ENCODE measurements at regions not wholly inside any gene's neighbourhood (a gene's known extent, or its start where the extent isn't known, plus 50 kb on each side); places are given as distances from the start of the nearest gene placed in this dataset.

DNA sequence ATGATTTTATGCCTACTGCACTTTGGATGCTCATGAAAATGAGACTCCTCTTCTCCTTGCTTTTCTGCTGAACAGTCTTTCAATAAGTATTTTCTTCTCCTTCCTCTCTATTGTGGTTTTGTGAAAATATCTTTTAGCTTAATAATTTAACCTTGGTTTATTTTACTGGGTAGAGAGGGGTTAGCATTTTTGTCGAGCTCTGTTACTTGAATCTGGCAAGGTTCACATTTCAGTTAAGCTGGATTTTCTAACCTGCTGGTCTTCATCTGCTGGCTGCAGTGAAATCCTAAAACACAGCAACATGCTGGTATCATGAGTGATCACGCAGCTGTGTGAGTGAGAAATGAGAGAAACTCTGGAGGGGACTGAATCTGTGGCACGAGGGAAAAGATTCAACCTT, 222.7 kb upstream of the NOX3 start:
- no peak overlapping the region for H3K4me3 ChIP-seq (ENCODE audit: low read depth, low read length)
- no peak for DNase-seq (ENCODE audit: low read depth)
- TF ChIP-seq, protein P1, sequence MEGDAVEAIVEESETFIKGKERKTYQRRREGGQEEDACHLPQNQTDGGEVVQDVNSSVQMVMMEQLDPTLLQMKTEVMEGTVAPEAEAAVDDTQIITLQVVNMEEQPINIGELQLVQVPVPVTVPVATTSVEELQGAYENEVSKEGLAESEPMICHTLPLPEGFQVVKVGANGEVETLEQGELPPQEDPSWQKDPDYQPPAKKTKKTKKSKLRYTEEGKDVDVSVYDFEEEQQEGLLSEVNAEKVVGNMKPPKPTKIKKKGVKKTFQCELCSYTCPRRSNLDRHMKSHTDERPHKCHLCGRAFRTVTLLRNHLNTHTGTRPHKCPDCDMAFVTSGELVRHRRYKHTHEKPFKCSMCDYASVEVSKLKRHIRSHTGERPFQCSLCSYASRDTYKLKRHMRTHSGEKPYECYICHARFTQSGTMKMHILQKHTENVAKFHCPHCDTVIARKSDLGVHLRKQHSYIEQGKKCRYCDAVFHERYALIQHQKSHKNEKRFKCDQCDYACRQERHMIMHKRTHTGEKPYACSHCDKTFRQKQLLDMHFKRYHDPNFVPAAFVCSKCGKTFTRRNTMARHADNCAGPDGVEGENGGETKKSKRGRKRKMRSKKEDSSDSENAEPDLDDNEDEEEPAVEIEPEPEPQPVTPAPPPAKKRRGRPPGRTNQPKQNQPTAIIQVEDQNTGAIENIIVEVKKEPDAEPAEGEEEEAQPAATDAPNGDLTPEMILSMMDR (IDR thresholded peaks at IDR 0.05; ENCODE audit: insufficient read depth, low read depth, low read length, missing control alignments) = no peak

DNA sequence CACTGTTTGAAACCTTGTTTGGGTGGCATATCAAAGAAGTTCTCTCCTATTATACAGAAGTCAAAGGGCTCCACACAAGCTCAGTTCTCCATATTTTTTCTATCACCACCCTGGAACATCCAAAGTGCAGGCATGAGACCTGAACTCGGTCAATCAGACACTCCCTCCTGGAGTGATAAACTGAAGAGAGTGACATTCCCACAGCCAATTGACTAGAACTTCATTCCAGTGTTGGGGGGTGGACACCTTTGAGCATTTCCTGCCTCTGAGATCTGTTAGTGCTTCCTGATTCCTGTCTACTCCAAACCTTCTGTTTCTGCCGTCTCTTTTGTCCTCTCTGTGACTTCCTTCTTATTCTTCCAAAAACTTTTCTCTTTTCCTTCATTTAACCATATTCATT, 220.7 kb upstream of the NOX3 start:
- H3K4me3 ChIP-seq (ENCODE audit: low read depth, low read length) = no peak overlapping the region
- no peak for DNase-seq (ENCODE audit: low read depth)

DNA sequence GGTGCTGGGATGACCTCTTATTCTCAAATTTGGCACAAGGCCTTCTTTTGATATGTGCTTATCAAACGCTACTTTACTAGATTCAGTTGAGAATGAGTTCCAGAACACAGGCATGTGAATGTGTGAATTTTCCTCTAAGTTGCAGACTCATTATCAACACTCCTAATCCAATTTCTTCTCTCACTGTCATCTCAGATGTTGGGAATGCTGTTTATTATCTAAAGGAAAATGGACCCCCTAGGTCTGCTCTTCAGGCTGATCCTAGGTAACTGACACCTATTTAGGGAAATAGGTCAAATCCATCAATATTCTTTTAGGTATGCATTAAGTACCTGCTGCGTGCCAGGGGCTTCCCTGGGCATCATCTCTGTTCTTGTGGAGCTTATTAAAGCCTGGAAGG, 215.0 kb upstream of the NOX3 start:
- H3K4me3 ChIP-seq (ENCODE audit: low read depth, low read length) = no peak overlapping the region
- TF ChIP-seq, protein P1 (IDR thresholded peaks at IDR 0.05; ENCODE audit: insufficient read depth, low read depth, low read length, missing control alignments) = no peak
- no peak for DNase-seq (ENCODE audit: low read depth)

More for the DNA sequence above, 220.7 kb upstream of the NOX3 start:
- TF ChIP-seq, protein P1 (IDR thresholded peaks at IDR 0.05; ENCODE audit: insufficient read depth, low read depth, low read length, missing control alignments) = no peak

DNA sequence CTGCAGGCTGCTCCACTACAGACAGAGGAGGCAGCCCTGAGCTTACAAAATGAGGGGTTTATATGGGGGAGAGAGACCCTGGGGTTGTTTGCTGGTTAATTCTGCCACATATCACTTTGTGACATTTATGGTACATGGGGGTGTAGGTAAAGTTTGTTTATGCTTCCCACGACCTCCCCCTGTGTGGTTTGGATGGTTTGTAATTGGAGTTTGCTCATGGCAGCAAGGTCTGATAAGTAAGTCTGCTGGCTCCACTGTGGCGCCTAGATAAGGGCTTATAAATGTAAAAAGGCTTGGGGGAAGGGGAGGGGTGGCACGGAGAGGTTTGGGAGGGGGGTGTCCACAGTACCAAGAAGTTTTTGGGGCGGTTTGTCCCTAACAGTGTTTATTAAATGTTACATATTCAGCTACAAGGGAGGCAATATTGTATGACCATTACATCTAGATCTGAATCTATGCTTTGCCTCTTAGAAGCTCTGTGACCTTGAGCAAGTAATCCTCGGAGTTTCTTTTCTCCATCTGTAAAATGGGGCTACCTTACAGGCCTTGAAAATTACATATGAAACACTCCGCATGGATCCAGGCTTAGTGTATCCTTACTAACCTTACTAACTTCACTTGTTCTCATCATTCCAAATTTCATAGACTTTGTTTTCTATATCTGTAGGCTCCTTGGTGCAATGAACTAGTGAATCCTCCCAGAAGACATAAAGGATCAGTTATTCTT, 204.8 kb upstream of the NOX3 start:
- DNase-seq (ENCODE audit: low read depth) = no peak
- TF ChIP-seq, protein P1 (IDR thresholded peaks at IDR 0.05; ENCODE audit: insufficient read depth, low read depth, low read length, missing control alignments) = no peak
- H3K4me3 ChIP-seq (ENCODE audit: low read depth, low read length) = no peak overlapping the region

DNA sequence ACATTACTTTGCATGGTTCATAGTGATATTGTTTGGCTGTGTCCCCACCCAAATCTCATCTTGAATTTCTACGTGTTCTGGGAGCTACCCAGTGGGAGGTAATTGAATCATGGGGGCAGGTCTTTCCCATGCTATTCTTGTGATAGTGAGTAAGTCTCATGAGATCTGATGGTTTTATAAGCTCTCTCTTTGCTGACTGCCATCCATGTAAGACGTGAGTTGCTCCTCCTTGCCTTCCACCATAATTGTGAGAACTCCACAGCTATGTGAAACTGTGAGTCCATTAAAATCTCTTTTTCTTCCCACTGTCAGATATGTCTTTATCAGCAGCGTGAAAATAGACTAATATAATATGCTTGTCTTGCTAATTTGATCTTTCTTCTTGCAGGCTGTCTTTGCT, 200.4 kb upstream of the NOX3 start:
- TF ChIP-seq, protein P1 (IDR thresholded peaks at IDR 0.05; ENCODE audit: insufficient read depth, low read depth, low read length, missing control alignments) = no peak

DNA sequence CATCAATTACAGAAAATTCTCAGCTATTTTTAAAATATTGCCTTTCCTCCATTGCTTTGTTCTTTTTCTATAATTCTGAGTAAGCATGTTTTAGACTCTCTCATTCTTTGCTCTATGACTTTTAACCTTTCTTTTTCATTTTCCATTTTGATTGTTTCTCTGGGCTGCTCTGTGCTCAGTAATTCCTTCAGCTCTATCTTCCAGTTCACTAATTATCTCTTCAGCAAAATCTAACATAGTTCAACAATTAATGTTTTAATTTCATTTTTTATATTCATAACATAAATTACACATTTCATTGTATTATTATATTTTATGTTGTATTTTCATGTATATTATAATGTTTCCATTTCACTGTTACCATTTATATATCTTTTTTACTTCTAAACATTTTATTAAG, 198.8 kb upstream of the NOX3 start:
- TF ChIP-seq, protein P1 (IDR thresholded peaks at IDR 0.05; ENCODE audit: insufficient read depth, low read depth, low read length, missing control alignments) = no peak
- no peak for DNase-seq (ENCODE audit: low read depth)
- H3K4me3 ChIP-seq (ENCODE audit: low read depth, low read length) = no peak overlapping the region

More for the DNA sequence above, 200.4 kb upstream of the NOX3 start:
- no peak overlapping the region for H3K4me3 ChIP-seq (ENCODE audit: low read depth, low read length)
- DNase-seq (ENCODE audit: low read depth) = no peak

DNA sequence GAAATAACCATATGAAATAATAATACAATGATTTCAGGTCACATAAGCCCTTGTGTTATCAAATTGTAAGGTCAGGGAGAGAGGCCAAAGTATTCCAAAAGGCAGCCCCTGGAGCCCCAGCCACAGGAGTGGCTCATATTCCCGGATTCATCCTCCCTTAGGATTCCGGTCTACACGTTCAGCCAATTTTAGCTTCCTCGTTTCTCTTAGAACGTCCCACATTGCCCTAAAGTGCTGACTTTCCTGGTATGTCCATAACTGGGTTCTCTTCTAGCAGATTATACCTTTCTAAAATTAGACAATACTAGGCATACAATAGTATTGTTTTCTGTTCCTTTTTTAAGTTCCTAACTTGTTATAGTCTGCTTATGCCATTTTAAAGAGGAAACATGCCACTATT, 192.7 kb upstream of the NOX3 start:
- no peak overlapping the region for H3K4me3 ChIP-seq (ENCODE audit: low read depth, low read length)
- TF ChIP-seq, protein P1 (IDR thresholded peaks at IDR 0.05; ENCODE audit: insufficient read depth, low read depth, low read length, missing control alignments) = no peak
- DNase-seq (ENCODE audit: low read depth) = no peak
